HCT116 (cell line): ENCODE measurements at regions not wholly inside any gene's neighbourhood (a gene's known extent, or its start where the extent isn't known, plus 50 kb on each side); places are given as distances from the start of the nearest gene placed in this dataset.

Experiments used
- ATAC-seq: fragments of 200-7000 bp; cut with Tn5 transposase; 2 replicates; pipeline ENCODE4 v1.9.1; 2020; ENCODE audit warnings: mild to moderate bottlenecking, moderate library complexity
- BruUV-seq: library from RNA; stranded (reverse); fragments of 400-500 nt; replicated peaks from 2 replicates; lab custom pipeline; 2021; lab: Mats Ljungman, UMichigan
- CTCF ChIA-PET: fragments of 300-600 bp; sonication (Branson Sonifier 250); formaldehyde crosslinking; loops from one replicate; lab custom pipeline; 2021; ENCODE audit warnings: antibody characterized with exemption; lab: Charles Lee
- POLR2A ChIA-PET: fragments of 300-600, 350-600 bp; sonication (Branson Sonifier 250); formaldehyde crosslinking; loops from one replicate; lab custom pipeline; 2021; ENCODE audit warnings: antibody characterized with exemption; lab: Charles Lee
- RAD21 ChIA-PET, 2 experiments: fragments of 300-600 bp; sonication (Branson Sonifier 250); formaldehyde crosslinking; loops; one replicate each; lab custom pipeline; 2023; ENCODE audit warnings: low total read pairs in 2 of 2; ENCODE audit not compliant: uncharacterized antibody in 2 of 2, unreplicated experiment in 2 of 2, low non-redundant PET in 1 of 2; lab: Charles Lee
- DNase-seq: peaks from one replicate; pipeline ENCODE4 v3.0.0-alpha.2; 2010; ENCODE audit warnings: low read depth, low spot score
- H2AFZ ChIP-seq: fragments of 200-600 bp; shearing (Covaris generic), sonication (generic); 2 replicates; pipeline ENCODE4 v1.6.1; 2017; ENCODE audit warnings: low read depth, mixed run types, mixed read lengths, antibody characterized with exemption, low read length; ENCODE audit not compliant: poor library complexity, severe bottlenecking
- H3K27ac ChIP-seq: 2 replicates; pipeline ENCODE4 v1.5.1; 2012; ENCODE audit warnings: low read depth, low read length
- H3K27me3 ChIP-seq: fragments of 200-600 bp; sonication (generic); 2 replicates; pipeline ENCODE4 v1.6.1; 2016; ENCODE audit warnings: mixed run types, low read length, mixed read lengths; ENCODE audit not compliant: insufficient read depth
- H3K36me3 ChIP-seq, 2 experiments: fragments of 200-500 bp in 1 of 2; fragments of 200-600 bp in 1 of 2; sonication (Bioruptor generic) in 1 of 2; sonication (generic) in 1 of 2; 2 replicates each; pipeline versions ENCODE4 v1.5.1 to v1.6.1; 2014 to 2016; ENCODE audit warnings: low read length in 2 of 2, inconsistent platforms in 1 of 2, mixed read lengths in 1 of 2, mixed run types in 1 of 2; ENCODE audit not compliant: insufficient read depth in 2 of 2, control insufficient read depth in 1 of 2
- H3K4me1 ChIP-seq, 2 experiments: fragments of 200-600 bp in 1 of 2; sonication (generic) in 1 of 2; 2 replicates each; pipeline versions ENCODE4 v1.5.1 to v1.6.1; 2012 to 2017; ENCODE audit warnings: low read length in 2 of 2, inconsistent platforms in 1 of 2, mild to moderate bottlenecking in 1 of 2, mixed read lengths in 1 of 2, mixed run types in 1 of 2, moderate library complexity in 1 of 2; ENCODE audit not compliant: insufficient read depth in 2 of 2, control insufficient read depth in 1 of 2
- H3K4me2 ChIP-seq: fragments of 200-600 bp; sonication (generic); 2 replicates; pipeline ENCODE4 v1.6.1; 2017; ENCODE audit warnings: mixed run types, low read length, mixed read lengths
- H3K4me3 ChIP-seq, 2 experiments: fragments of 200-600 bp in 1 of 2; sonication (generic) in 1 of 2; replicated peaks in 1 of 2; 2 replicates each; pipeline ENCODE4 v1.5.1; 2011 to 2016; ENCODE audit warnings: low read length in 2 of 2, control low read depth in 1 of 2, low read depth in 1 of 2, mild to moderate bottlenecking in 1 of 2, mixed read lengths in 1 of 2, mixed run types in 1 of 2
- H3K79me2 ChIP-seq: fragments of 200-600 bp; sonication (generic); 2 replicates; pipeline ENCODE4 v1.6.1; 2017; ENCODE audit warnings: mild to moderate bottlenecking, mixed run types, low read length, moderate library complexity, mixed read lengths; ENCODE audit not compliant: insufficient read depth
- H3K9ac ChIP-seq: fragments of 200-600 bp; sonication (generic); 2 replicates; pipeline ENCODE4 v1.6.1; 2016; ENCODE audit warnings: low read length, mixed read lengths
- H3K9me2 ChIP-seq: fragments of 200-600 bp; sonication (generic), shearing (Covaris generic); 2 replicates; pipeline ENCODE4 v1.6.1; 2017; ENCODE audit warnings: mixed run types, mild to moderate bottlenecking, moderate library complexity; ENCODE audit not compliant: insufficient read depth
- H3K9me3 ChIP-seq, 2 experiments: fragments of 200-500 bp in 1 of 2; fragments of 200-600 bp in 1 of 2; sonication (Bioruptor generic) in 1 of 2; sonication (generic) in 1 of 2; 2 replicates each; pipeline ENCODE4 v1.6.1; 2014 to 2017; ENCODE audit warnings: low read length in 2 of 2, mixed read lengths in 2 of 2, inconsistent platforms in 1 of 2, low read depth in 1 of 2, mild to moderate bottlenecking in 1 of 2, mixed run types in 1 of 2, moderate library complexity in 1 of 2; ENCODE audit not compliant: control insufficient read depth in 1 of 2, insufficient read depth in 1 of 2
- H4K20me1 ChIP-seq: fragments of 200-600 bp; sonication (generic), shearing (Covaris generic); 2 replicates; pipeline ENCODE4 v1.6.1; 2017; ENCODE audit warnings: mixed run types, mild to moderate bottlenecking, moderate library complexity; ENCODE audit not compliant: insufficient read depth
- CTCF ChIP-seq, 3 experiments: fragments of 200-600 bp in 1 of 3; sonication (generic) in 1 of 3; IDR thresholded peaks in 2 of 3; conservative IDR thresholded peaks in 1 of 3; 2 replicates each; pipeline ENCODE4 v1.5.1; 2012 to 2017; ENCODE audit warnings: low read depth in 2 of 3, low read length in 2 of 3, antibody characterized with exemption in 1 of 3, borderline replicate concordance in 1 of 3, control low read depth in 1 of 3, mild to moderate bottlenecking in 1 of 3, mixed read lengths in 1 of 3, mixed run types in 1 of 3, moderate library complexity in 1 of 3; ENCODE audit not compliant: insufficient read depth in 1 of 3
- EGR1 ChIP-seq: IDR thresholded peaks from 2 replicates; pipeline ENCODE4 v1.6.1; 2012; ENCODE audit warnings: low read depth
- EZH2phosphoT487 ChIP-seq: fragments of 200-600 bp; IDR thresholded peaks from 2 replicates; pipeline ENCODE4 v1.6.1; 2018; ENCODE audit warnings: antibody characterized with exemption, borderline replicate concordance
- FOSL1 ChIP-seq: IDR thresholded peaks from 2 replicates; pipeline ENCODE4 v1.6.1; 2012; ENCODE audit warnings: low read depth
- POLR2AphosphoS5 ChIP-seq: IDR thresholded peaks from 2 replicates; pipeline ENCODE4 v1.6.1; 2011; ENCODE audit warnings: mild to moderate bottlenecking, low read depth, low read length, moderate library complexity
- RAD21 ChIP-seq: IDR thresholded peaks from 2 replicates; pipeline ENCODE4 v1.6.1; 2012; ENCODE audit warnings: low read depth, mild to moderate bottlenecking
- SIN3A ChIP-seq: IDR thresholded peaks from 2 replicates; pipeline ENCODE4 v1.6.1; 2012; ENCODE audit warnings: low read depth
- SP1 ChIP-seq: IDR thresholded peaks from 2 replicates; pipeline ENCODE4 v1.6.1; 2012; ENCODE audit warnings: low read depth
- ZBTB33 ChIP-seq: IDR thresholded peaks from 2 replicates; pipeline ENCODE4 v1.6.1; 2011; ENCODE audit warnings: mild to moderate bottlenecking, low read length, moderate library complexity; ENCODE audit not compliant: insufficient replicate concordance; ENCODE audit errors: extremely low read depth
- ZNF274 ChIP-seq: fragments of 200-500 bp; sonication (Bioruptor generic); IDR thresholded peaks from 2 replicates; pipeline ENCODE4 v1.6.1; 2014; ENCODE audit warnings: mild to moderate bottlenecking, low read depth, low read length, inconsistent platforms
- intact Hi-C: fragments of 100-400 bp; cut with micrococcal nuclease; formaldehyde crosslinking; loops from 2 replicates; pipeline ENCODE4 v1.10.0; 2022
- TF ChIP-seq, protein P1 (sequence below): IDR thresholded peaks from 2 replicates; pipeline ENCODE4 v1.6.1; 2012

DNA sequence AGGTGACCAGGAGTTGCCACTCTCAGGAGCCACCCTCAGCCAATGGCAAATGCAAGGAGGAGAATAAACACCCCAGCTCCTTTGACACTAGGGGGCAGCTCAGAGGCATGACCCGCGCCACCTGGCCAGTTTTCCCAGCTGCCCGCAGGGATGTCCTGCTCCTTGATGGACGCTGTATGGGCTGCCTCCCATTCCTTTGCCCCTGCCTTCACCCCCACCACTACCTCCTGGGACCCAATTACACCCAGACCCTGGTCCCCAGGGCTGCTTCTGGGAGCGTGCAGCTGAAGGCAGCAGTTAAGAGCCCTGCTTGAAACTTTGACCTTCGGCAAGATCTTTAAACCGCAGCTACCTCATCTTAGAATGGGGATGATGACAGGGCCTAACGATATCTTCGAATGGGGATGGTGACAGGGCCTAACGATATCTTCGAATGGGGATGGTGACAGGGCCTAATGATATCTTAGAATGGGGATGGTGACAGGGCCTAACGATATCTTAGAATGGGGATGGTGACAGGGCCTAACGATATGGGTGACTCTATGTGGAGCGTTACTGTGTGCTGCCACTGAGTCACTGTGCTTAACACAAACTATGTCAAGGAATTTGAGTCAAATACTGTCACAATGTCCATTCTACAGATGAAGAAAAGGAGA is 163.0 kb upstream of the KAZN start:
- no peaks in the 10 kb centered on the region for H3K9me2 ChIP-seq
- H3K4me3 ChIP-seq = no peak overlapping the region
- TF ChIP-seq, protein P1, sequence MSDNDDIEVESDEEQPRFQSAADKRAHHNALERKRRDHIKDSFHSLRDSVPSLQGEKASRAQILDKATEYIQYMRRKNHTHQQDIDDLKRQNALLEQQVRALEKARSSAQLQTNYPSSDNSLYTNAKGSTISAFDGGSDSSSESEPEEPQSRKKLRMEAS = no peak
- TF ChIP-seq SP1 (no peak), CTCF (IDR thresholded peaks at IDR 0.05 in 2 of 3, conservative IDR thresholded peaks at IDR 0.05 in 1 of 3; ENCODE audit: borderline replicate concordance in 1 of 3, insufficient read depth in 1 of 3, low read depth in 2 of 3, low read length in 2 of 3) (peak; percentile 42 to 56 (median 53); a peak in 5 of 6 replicates), FOSL1 (no peak), RAD21 (peak; percentile 50; the same call in 1 of the 2 replicates), ZBTB33 (no peak), SIN3A (no peak), EGR1 (no peak), EZH2phosphoT487 (no peak), ZNF274 (no peak), POLR2AphosphoS5 (no peak)
- BruUV-seq = no TSS peak
- RAD21 ChIA-PET = no interaction called here
- no peaks in the 10 kb centered on the region for H3K4me1 ChIP-seq
- no peaks in the 10 kb centered on the region for H3K36me3 ChIP-seq
- DNase-seq (no peak), ATAC-seq (peak; percentile 87)
- H3K79me2 ChIP-seq = no peaks in the 10 kb centered on the region
- no peak overlapping the region for H3K4me2 ChIP-seq
- no peaks in the 10 kb centered on the region for H3K27me3 ChIP-seq
- no peak overlapping the region for H3K27ac ChIP-seq
- POLR2A ChIA-PET = no interaction called here
- H3K9ac ChIP-seq = no peak overlapping the region
- CTCF ChIA-PET = interaction anchor here (1.1 kb wide), 1 partner anchor 12 kb away, joined by 4 read pairs; no protein-coding TSS in a partner anchor
- intact Hi-C loops = loop anchor here (1.0 kb wide), 1 partner anchor 611 kb away; no protein-coding TSS in a partner anchor
- no peak overlapping the region for H2AFZ ChIP-seq
- H3K9me3 ChIP-seq = no peaks in the 10 kb centered on the region
- H4K20me1 ChIP-seq = no peaks in the 10 kb centered on the region
